ENCODE measurements at regions not wholly inside any gene's neighbourhood (a gene's known extent, or its start where the extent isn't known, plus 50 kb on each side); places are given as distances from the start of the nearest gene placed in this dataset.

DNA sequence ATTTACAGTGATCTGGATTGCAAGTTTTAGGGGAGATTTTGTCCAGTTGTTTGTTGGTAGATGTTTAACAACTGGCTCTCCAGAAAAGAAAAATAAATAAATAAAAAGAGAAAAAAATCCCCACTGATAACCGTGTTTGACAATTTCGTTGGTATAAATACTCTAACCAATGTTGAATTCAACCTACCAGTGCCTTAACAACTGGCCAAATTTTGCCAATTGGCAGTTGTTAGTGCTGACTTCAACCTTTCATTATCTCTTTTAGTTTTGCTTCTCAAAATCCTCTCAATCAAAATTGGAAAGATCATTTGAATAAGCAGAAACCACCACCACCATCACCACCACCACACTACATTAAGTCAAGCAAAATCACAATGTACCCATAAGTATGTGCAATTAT lies 490.3 kb downstream of the PIK3C3 start:
- Histone ChIP-seq H3K9me3 (replicated peaks; ENCODE audit: control insufficient read depth, insufficient read depth, low read depth, low read length) (no peaks in the 10 kb centered on the region), H3K4me3 (no peak overlapping the region), H3K9me1 (ENCODE audit: control insufficient read depth, insufficient read depth, low read length) (no peaks in the 10 kb centered on the region), H4K20me1 (replicated peaks; ENCODE audit: control insufficient read depth, insufficient read depth, low read length) (no peaks in the 10 kb centered on the region), H3K4me2 (ENCODE audit: insufficient read depth, low read length) (no peak overlapping the region), H2AFZ (ENCODE audit: low read depth, low read length) (no peak overlapping the region), H3K4me1 (replicated peaks in 1 of 2; ENCODE audit: control insufficient read depth in 2 of 2, insufficient read depth in 2 of 2, low read length in 2 of 2) (no peaks in the 10 kb centered on the region), H3K79me2 (ENCODE audit: control insufficient read depth, insufficient read depth, low read length) (no peaks in the 10 kb centered on the region), H3K9ac (ENCODE audit: insufficient read depth in 1 of 2, low read depth in 2 of 2, low read length in 2 of 2) (no peak overlapping the region), H3K36me3 (ENCODE audit: control insufficient read depth, insufficient read depth, low read length) (no peaks in the 10 kb centered on the region), H3K27me3 (ENCODE audit: control insufficient read depth in 2 of 2, insufficient read depth in 2 of 2, low read length in 2 of 2) (no peaks in the 10 kb centered on the region), H3K27ac (ENCODE audit: extremely low read depth, low read depth, low read length) (no peak overlapping the region)
- intact Hi-C loops (cut with micrococcal nuclease) (no loop called here), in situ Hi-C loops (cut with MboI) (no loop called here)
- no peak for ATAC-seq
- BruUV-seq (replicated peaks), result no TSS peak
- no peak for DNase-seq (ENCODE audit: extremely low read depth in 1 of 4, low spot score in 3 of 4)
- no peak for FAIRE-seq
- POLR2A ChIA-PET, result no interaction called here
- WGBS (ENCODE audit: insufficient coverage, low coverage, missing lambda C conversion rate), result no CpG with 5 or more reads among the region's 2 CpGs
- TF ChIP-seq HNRNPLL (IDR thresholded peaks at IDR 0.05; ENCODE audit: low read depth, low read length, poor library complexity, severe bottlenecking) (no peak), TBL1XR1 (IDR thresholded peaks at IDR 0.05; ENCODE audit: low read length in 2 of 2) (no peak), CTBP1 (IDR thresholded peaks at IDR 0.05; ENCODE audit: borderline replicate concordance) (no peak), ZNF274 (IDR thresholded peaks at IDR 0.05; ENCODE audit: borderline replicate concordance, low read depth, low read length) (no peak), HNRNPK (IDR thresholded peaks at IDR 0.05; ENCODE audit: low read depth, low read length, poor library complexity, severe bottlenecking) (no peak), PPARD (CRISPR knock-in tag; IDR thresholded peaks at IDR 0.05) (no peak)
- CTCF ChIA-PET (ENCODE audit: low intra/inter-chr PET ratio), result no interaction called here

DNA sequence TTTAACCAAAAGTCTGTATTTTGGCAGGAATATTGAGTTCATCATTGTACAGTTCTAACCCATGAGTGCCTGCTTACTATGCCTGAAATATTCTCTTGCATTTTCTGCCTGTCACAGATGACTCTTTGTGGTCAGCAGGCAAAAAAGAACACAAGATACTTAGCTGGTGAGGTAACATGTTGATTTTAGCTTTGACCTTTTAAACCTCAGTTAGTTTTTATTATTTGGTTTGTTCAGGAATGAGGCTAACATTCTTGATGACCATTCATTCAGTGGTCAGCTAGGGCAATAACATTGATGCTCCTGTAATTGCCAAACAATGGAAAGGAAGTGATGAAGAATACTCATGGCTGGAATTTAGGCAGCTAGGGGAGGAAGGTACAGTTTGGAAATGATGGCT lies 491.2 kb downstream of the PIK3C3 start:
- CTCF ChIA-PET (ENCODE audit: low intra/inter-chr PET ratio), result no interaction called here

More for the DNA sequence above, 491.2 kb downstream of the PIK3C3 start:
- no peak overlapping the region for H3K4me3 ChIP-seq
- in situ Hi-C loops (cut with MboI) (no loop called here), intact Hi-C loops (cut with micrococcal nuclease) (no loop called here)
- no peak overlapping the region for H2AFZ ChIP-seq (ENCODE audit: low read depth, low read length)
- H3K27me3 ChIP-seq (ENCODE audit: control insufficient read depth in 2 of 2, insufficient read depth in 2 of 2, low read length in 2 of 2), result no peaks in the 10 kb centered on the region
- no peak overlapping the region for H3K27ac ChIP-seq (ENCODE audit: extremely low read depth, low read depth, low read length)
- H3K4me1 ChIP-seq (replicated peaks in 1 of 2; ENCODE audit: control insufficient read depth in 2 of 2, insufficient read depth in 2 of 2, low read length in 2 of 2), result no peaks in the 10 kb centered on the region
- H3K9me3 ChIP-seq (replicated peaks; ENCODE audit: control insufficient read depth, insufficient read depth, low read depth, low read length), result no peaks in the 10 kb centered on the region
- no peaks in the 10 kb centered on the region for H3K9me1 ChIP-seq (ENCODE audit: control insufficient read depth, insufficient read depth, low read length)
- DNase-seq (ENCODE audit: extremely low read depth in 1 of 4, low spot score in 3 of 4) (no peak), FAIRE-seq (no peak), ATAC-seq (no peak)
- BruUV-seq (replicated peaks), result no TSS peak
- H4K20me1 ChIP-seq (replicated peaks; ENCODE audit: control insufficient read depth, insufficient read depth, low read length), result no peaks in the 10 kb centered on the region
- H3K9ac ChIP-seq (ENCODE audit: insufficient read depth in 1 of 2, low read depth in 2 of 2, low read length in 2 of 2), result no peak overlapping the region
- TF ChIP-seq, protein P1, sequence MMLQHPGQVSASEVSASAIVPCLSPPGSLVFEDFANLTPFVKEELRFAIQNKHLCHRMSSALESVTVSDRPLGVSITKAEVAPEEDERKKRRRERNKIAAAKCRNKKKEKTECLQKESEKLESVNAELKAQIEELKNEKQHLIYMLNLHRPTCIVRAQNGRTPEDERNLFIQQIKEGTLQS (IDR thresholded peaks at IDR 0.05), result no peak
- TF ChIP-seq, protein P1 (CRISPR knock-in tag; conservative IDR thresholded peaks at IDR 0.05), result no peak
- no peak for TF ChIP-seq EWSR1 (IDR thresholded peaks at IDR 0.05; ENCODE audit: borderline replicate concordance, low read depth, partially characterized antibody)
- TF ChIP-seq FOXA1 (IDR thresholded peaks at IDR 0.05; ENCODE audit: borderline replicate concordance), result no peak
- no peaks in the 10 kb centered on the region for H3K36me3 ChIP-seq (ENCODE audit: control insufficient read depth, insufficient read depth, low read length)
- POLR2A ChIA-PET, result no interaction called here
- no peaks in the 10 kb centered on the region for H3K79me2 ChIP-seq (ENCODE audit: control insufficient read depth, insufficient read depth, low read length)
- H3K4me2 ChIP-seq (ENCODE audit: insufficient read depth, low read length), result no peak overlapping the region
